ENCODE measurements at regions not wholly inside any gene's neighbourhood (a gene's known extent, or its start where the extent isn't known, plus 50 kb on each side); places are given as distances from the start of the nearest gene placed in this dataset.
"Not testable (repeated sequence)": the region's sequence is repeated elsewhere in the genome, so short reads cannot be mapped to it uniquely, and the experiment has no call there.

- not testable (repeated sequence) for DNase-seq
These were observed 881.9 kb downstream of the TTLL7 start for GRCh38 chr1:83117030-83117429.

- DNase-seq: no peak
These were observed 883.1 kb downstream of the TTLL7 start for GRCh38 chr1:83115785-83116184.

DNA sequence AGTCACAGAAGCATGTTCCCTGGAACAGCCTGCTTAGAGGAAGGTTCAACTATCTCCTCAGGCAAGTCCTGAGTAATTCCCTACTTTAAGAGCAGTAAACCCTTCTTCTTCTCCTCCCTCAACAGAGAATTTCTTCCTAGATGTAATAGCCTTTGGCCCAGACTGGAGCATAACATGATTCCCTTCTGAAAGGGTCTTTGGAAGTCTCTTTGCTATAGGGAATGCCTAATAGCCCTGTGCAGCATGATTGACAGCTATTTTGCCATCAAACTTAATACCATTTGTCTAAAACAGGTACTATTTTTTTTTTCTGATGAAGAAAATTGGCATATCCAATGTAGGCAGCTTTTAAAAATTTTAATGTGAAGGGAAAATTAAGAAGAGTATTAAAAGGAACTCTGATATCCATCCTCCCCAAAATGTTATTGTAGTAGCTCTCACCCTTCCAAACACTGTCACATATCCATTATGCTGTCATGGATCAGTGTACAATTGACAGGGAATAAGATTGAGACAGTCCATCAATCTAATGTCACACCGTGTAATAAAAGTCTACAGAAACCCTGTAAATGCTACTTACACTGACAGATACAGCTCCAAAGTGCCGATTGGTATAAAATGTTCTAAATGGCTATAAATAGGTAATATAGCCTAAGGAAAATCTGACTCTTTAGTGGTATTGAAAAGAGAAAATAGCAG lies 884.6 kb downstream of the TTLL7 start:
- DNase-seq: no peak

DNA sequence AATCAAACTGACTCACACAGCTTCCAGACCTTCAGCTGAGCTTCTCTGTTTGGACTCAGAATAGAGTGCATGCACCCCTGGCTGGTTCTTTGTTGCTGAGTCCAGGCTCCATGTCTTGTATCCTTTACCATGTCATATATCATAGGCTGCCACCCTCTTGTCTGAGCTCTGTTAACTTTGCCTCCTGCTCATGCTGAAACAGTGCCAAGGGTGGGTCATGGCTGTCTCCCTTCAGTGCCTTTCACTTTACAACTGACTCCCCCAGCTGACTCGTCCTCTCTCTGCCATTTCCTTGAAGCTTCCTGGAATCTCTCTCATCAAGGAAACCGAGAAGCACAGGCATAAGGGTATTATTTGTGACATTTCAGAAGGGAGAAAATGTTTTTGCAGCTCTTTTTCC lies 885.3 kb downstream of the TTLL7 start:
- DNase-seq: no peak

- no peak for DNase-seq
These were observed 886.6 kb downstream of the TTLL7 start for GRCh38 chr1:83112248-83112885.

DNA sequence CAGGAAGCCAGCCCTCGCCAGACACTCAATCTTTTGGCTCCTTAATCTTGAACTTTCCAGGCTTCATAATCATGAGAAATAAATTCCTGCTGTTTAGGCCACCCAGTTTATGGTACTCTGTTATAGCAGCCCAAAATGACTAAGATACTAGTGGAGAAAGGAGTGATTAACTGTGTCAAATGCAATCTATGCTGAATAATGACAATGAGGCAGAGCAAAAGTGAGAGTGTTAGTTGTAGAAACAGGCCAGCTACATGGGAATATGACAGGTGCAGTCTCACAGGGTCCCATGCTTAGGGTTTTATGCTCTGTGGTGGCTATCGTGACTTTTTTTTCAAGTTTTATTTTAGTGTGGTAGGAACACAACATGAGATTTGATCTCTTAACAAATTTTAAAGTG lies 888.8 kb downstream of the TTLL7 start:
- no peak for DNase-seq

DNA sequence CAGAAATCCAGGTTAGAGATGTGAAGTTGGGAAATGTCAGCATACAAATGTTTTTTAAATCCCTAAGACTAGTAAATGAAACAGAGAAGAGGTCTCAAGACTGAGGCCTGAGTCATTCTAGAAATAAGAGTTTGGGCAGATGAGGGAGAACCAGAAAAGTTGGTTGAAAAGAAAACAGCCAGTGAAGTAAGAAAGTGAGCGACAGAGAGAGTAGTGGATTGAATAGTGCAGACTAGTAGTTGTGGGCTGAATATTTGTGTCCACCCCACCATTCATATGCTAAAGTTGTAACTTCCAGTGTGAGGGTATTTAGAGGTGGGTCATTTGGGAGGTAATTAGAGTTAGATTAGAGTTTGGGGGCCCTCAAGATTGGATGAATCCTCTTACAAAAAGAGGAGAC lies 889.2 kb downstream of the TTLL7 start:
- DNase-seq: no peak

GRCh38 chr1:83104558-83104957 lies 894.4 kb downstream of the TTLL7 start:
- no peak for DNase-seq

DNA sequence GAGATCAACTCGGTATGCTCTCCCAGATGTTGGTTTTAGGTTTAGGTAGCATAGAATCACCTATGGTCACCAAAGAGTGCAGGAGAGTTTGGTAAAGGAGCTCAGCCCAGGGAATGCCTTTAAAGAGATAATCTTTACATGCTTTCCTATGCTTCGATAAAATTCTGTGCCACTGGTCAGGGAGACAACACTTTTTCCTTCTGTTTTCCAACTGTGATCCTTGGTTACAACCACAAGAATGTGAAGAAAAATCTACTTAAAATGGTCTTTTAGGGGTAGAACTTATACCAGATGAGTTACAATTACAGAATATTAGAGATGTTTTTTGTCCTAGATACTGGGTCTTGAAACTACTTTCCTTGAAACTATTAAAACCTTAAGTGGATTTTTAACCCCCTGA lies 895.6 kb downstream of the TTLL7 start:
- DNase-seq: no peak

DNA sequence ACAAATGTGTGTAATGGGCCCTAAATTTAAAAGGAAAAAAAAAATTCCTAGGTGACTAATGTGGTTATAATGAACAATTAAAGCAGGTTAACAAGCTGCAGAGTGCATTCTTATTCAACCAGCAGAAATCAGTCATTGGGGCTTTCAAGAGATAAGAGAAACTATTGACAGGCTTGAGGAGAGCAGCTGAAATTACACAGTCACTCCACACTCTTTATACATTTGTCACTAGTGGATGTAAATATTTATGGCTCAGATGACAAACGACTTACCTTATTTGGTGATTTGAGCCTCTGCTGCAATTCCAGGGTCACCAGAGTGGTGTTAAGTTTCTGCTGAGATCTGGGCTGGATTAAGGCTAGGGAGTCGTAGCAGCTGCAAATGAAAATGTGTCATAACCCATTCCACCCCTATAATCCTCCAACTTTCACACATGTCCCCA lies 896.3 kb downstream of the TTLL7 start:
- peak; percentile 73 for DNase-seq

GRCh38 chr1:83101406-83101805 lies 897.5 kb downstream of the TTLL7 start:
- no peak for DNase-seq

DNA sequence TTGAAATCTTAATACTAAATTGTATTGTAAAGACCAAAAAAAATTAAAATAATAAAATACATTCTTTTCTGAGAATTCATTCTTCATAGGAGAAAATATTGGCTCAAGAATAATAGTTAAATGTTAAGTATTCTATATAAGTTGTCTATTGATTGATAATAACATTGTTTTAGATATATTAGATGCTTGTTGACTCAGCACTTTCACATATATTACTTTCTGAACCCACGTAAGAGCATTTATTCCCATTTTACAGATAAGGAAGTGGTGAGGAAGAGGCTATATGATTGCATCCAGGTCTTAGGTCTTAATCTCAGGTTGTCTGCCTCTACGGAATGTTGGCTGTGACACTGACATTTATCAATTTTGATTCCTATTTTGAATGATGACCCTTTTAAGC lies 898.8 kb downstream of the TTLL7 start:
- no peak for DNase-seq

DNA sequence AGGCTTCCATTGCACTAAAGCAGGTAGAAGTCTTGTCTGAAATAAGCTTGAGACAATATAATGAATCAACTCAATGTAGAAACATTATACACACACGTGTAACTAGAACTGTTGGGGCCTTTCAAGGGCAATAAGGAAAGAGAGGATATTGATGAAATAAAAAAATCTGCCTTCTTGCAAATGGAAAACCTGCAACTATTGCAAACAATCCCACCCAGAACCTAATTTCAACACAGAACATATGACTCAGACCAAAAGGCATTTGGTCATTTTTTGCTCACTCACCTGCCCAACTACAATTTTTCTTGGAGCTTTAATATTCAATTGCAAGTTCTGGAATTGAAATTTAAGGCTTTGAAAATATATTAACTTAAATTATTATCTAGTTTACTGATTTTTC lies 900.1 kb downstream of the TTLL7 start:
- DNase-seq: no peak

DNA sequence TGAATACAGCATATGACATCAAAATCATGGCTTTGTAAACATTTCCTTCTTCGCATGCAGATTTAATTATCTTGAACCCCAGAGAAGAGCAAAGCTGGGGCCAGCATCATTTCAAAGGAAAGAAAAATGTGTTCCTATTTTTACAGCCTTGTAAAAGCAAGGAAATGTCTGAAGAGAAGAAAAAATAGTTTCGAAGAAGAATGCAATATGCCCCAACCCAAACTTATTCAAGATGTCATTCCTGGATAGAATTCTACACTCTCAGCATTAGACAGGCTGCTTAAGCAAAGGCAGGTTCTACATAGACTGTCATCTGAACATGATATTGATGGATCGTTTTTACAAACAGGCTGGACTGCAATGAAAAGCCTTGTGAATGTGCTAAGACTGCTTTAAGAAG lies 900.8 kb downstream of the TTLL7 start:
- no peak for DNase-seq

- no peak for DNase-seq
These were observed 901.2 kb downstream of the TTLL7 start for GRCh38 chr1:83097715-83098114.

GRCh38 chr1:83095570-83095969 lies 903.4 kb downstream of the TTLL7 start:
- DNase-seq: no peak

DNA sequence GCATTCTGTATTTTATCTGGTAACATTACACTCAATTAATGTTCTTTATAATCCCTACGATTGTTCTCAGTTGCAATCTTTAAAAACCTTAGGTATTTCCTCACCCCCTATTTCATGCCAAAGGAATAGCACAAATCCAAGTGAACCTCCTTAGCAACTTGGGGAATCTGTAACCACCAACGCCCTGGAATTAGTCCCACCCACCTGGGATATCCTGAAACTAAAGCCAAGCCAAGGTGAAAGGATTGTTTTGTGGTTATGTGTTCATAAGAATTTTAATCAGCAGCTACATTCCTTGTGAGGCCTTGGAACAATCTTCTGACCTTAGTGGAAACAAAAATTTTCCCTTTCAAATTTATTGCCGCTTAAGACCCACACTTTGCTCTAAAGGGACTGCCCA lies 908.7 kb downstream of the TTLL7 start:
- DNase-seq: no peak

GRCh38 chr1:83087851-83088250 lies 911.1 kb downstream of the TTLL7 start:
- no peak for DNase-seq

DNA sequence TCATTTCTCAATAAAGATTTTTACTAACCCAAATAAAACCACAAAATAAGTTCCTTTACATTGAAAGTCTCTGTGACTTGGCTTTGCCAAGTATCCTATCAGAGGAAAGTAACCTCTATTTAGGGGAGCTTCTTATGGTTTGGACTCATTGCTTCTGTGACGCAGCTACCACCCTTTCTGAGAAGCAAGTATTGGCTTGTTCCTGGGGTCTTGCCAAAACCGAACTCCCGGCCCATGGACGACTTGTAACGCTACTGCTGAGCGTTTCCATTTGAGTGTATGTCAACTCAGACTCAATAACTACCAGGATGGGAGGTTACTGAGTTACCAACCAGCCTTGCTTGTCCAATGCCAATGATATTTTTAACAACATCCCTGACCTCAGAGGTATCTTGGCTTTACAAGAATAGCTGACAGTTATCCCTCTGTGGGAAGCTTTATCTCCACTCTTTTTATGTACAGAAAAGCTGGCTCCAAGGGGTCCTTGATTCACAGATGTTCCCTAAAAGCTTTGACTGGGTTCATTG lies 911.9 kb downstream of the TTLL7 start:
- no peak for DNase-seq

DNA sequence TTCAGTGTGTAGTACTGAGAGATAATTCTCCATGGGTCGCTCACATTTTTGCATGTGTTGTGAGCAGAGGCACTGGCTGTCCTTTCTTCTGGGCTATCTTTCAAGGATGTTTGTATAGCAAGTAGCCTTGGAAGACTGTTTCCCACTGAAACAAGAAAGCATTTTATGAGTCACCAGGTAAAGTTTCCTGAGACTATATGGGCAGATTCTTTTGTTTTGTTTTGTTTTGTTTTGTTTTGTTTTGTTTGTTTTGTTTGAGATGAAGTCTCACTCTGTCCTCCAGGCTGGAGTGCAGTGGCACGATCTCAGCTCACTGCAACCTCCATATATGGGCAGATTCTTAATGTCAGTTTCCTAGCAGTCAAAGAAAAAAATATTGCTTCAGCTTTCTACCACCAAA lies 912.6 kb downstream of the TTLL7 start:
- no peak for DNase-seq

GRCh38 chr1:83083589-83084224 lies 915.2 kb downstream of the TTLL7 start:
- no peak for DNase-seq

- DNase-seq: no peak
These were observed 921.5 kb downstream of the TTLL7 start for GRCh38 chr1:83077411-83077810.

DNA sequence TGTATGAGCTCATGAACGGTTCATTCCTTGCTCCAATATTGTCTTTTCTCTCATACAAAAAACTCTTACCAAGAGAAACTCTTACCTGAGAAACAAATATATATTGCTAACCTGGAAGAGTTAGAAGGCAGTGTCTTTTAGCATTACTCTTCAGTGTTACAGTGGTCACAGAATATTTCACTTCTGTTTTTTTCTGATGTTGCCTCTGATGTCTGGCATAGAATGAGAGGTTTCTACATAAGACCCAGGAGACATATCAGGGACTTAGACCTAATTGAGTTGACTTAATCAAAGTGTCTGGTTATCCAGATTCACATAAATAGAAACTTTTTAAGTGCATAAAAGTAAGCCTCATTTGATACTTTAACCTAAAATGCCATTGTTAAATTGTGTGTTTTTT lies 923.8 kb downstream of the TTLL7 start:
- DNase-seq: no peak

DNA sequence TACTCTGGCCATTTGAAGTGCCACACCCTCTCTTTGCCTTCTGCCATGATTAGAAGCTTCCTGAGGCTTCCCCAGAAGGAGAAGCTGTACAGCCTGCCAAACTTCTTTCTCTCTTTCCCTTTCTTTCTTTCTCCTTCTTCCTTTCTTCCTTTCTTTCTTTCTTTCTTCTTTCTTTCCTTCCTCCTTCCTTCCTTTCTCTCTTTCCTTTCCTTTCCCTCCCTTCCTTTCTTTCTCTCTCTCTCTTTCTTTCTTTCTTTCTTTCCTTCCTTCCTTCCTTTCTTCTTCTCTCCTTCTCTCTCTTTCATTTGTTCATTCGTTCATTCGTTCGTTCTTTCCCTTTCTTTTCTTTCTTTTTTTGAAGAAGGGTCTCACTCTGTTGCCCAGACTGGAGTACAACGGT lies 931.0 kb downstream of the TTLL7 start:
- DNase-seq: no peak

Measured in NCI-H2107 (cell line).